Pons (tissue), 1 donor: ENCODE measurements at regions not wholly inside any gene's neighbourhood (a gene's known extent, or its start where the extent isn't known, plus 50 kb on each side); places are given as distances from the start of the nearest gene placed in this dataset.
"Not testable (repeated sequence)": the region's sequence is repeated elsewhere in the genome, so short reads cannot be mapped to it uniquely, and the experiment has no call there.

Experiments
- DNase-seq: peaks from one replicate; pipeline ENCODE4 v3.0.0-alpha.2; 2016; ENCODE audit warnings: low spot score

GRCh38 chr16:88148078-88148477 is 196.8 kb downstream of the BANP start:
- not testable (repeated sequence) for DNase-seq

GRCh38 chr16:88148682-88149081 is 197.4 kb downstream of the BANP start:
- DNase-seq = not testable (repeated sequence)

- not testable (repeated sequence) for DNase-seq
Observed at GRCh38 chr16:88149158-88149603, 197.9 kb downstream of the BANP start.

GRCh38 chr16:88149663-88150062 is 198.4 kb downstream of the BANP start:
- not testable (repeated sequence) for DNase-seq

- DNase-seq = not testable (repeated sequence)
Observed at GRCh38 chr16:88150456-88151128, 199.4 kb downstream of the BANP start.

- DNase-seq = not testable (repeated sequence)
Observed at GRCh38 chr16:88151129-88151499, 199.9 kb downstream of the BANP start.

- not testable (repeated sequence) for DNase-seq
Observed at GRCh38 chr16:88151859-88152843, 200.9 kb downstream of the BANP start.

- DNase-seq = not testable (repeated sequence)
Observed at GRCh38 chr16:88152879-88153278, 201.6 kb downstream of the BANP start.

- DNase-seq = not testable (repeated sequence)
Observed at GRCh38 chr16:88153516-88153915, 202.3 kb downstream of the BANP start.

- not testable (repeated sequence) for DNase-seq
Observed at GRCh38 chr16:88154886-88155285, 203.7 kb downstream of the BANP start.

GRCh38 chr16:88155681-88156080 is 204.4 kb downstream of the BANP start:
- not testable (repeated sequence) for DNase-seq

GRCh38 chr16:88156640-88157283 is 205.5 kb downstream of the BANP start:
- DNase-seq = not testable (repeated sequence)

GRCh38 chr16:88157686-88158085 is 206.5 kb downstream of the BANP start:
- not testable (repeated sequence) for DNase-seq

- not testable (repeated sequence) for DNase-seq
Observed at GRCh38 chr16:88158256-88159045, 207.2 kb downstream of the BANP start.

GRCh38 chr16:88159046-88159896 is 208.0 kb downstream of the BANP start:
- not testable (repeated sequence) for DNase-seq

- not testable (repeated sequence) for DNase-seq
Observed at GRCh38 chr16:88159897-88160335, 208.7 kb downstream of the BANP start.

- not testable (repeated sequence) for DNase-seq
Observed at GRCh38 chr16:88161191-88161590, 210.0 kb downstream of the BANP start.

- not testable (repeated sequence) for DNase-seq
Observed at GRCh38 chr16:88161623-88162275, 210.5 kb downstream of the BANP start.

GRCh38 chr16:88162778-88163177 is 211.5 kb downstream of the BANP start:
- not testable (repeated sequence) for DNase-seq
